Keratinocyte (primary cell): ENCODE measurements at regions not wholly inside any gene's neighbourhood (a gene's known extent, or its start where the extent isn't known, plus 50 kb on each side); places are given as distances from the start of the nearest gene placed in this dataset.

Source experiments
- DNase-seq: peaks from one replicate; pipeline ENCODE4 v3.0.0-alpha.2; 2011; ENCODE audit warnings: low read depth, missing footprints, low spot score
- FAIRE-seq: peaks from 2 replicates; lab custom pipeline; 2011; peaks lifted over from hg19 to GRCh38; lab: Jason Lieb, UNC
- H2AFZ ChIP-seq: 2 replicates; pipeline ENCODE4 v1.6.0; 2012; ENCODE audit warnings: low read length, control low read depth, inconsistent platforms; ENCODE audit not compliant: control insufficient read depth
- H3K27ac ChIP-seq: 2 replicates; pipeline ENCODE4 v1.5.1; 2011; ENCODE audit warnings: low read length; ENCODE audit not compliant: control insufficient read depth, insufficient read depth
- H3K27me3 ChIP-seq: 3 replicates; pipeline ENCODE4 v1.6.0; 2011; ENCODE audit warnings: low read length; ENCODE audit not compliant: control insufficient read depth, insufficient read depth; ENCODE audit errors: extremely low read depth
- H3K36me3 ChIP-seq, 2 experiments: 2 replicates in 1 of 2; 3 replicates in 1 of 2; pipeline ENCODE4 v1.5.1; 2011; ENCODE audit warnings: low read length in 2 of 2, mild to moderate bottlenecking in 1 of 2; ENCODE audit not compliant: control insufficient read depth in 2 of 2, insufficient read depth in 2 of 2; ENCODE audit errors: extremely low read depth in 1 of 2
- H3K4me1 ChIP-seq: 3 replicates; pipeline ENCODE4 v1.5.1; 2011; ENCODE audit warnings: low read length; ENCODE audit not compliant: control insufficient read depth, insufficient read depth; ENCODE audit errors: extremely low read depth
- H3K4me2 ChIP-seq: 3 replicates; pipeline ENCODE4 v1.6.0; 2011; ENCODE audit warnings: low read depth, low read length; ENCODE audit not compliant: control insufficient read depth, insufficient read depth; ENCODE audit errors: extremely low read depth
- H3K4me3 ChIP-seq, 3 experiments: fragments of 200-600 bp in 1 of 3; sonication (generic) in 1 of 3; 2 replicates in 2 of 3; 3 replicates in 1 of 3; pipeline ENCODE4 v1.5.1; 2011 to 2016; ENCODE audit warnings: low read length in 3 of 3, mild to moderate bottlenecking in 3 of 3, control low read depth in 2 of 3, inconsistent platforms in 1 of 3, low read depth in 1 of 3, mixed read lengths in 1 of 3, mixed run types in 1 of 3, moderate library complexity in 1 of 3; ENCODE audit not compliant: control insufficient read depth in 2 of 3, insufficient read depth in 2 of 3; ENCODE audit errors: extremely low read depth in 1 of 3
- H3K79me2 ChIP-seq: 2 replicates; pipeline ENCODE4 v1.6.0; 2012; ENCODE audit warnings: low read length; ENCODE audit not compliant: control insufficient read depth, insufficient read depth
- H3K9ac ChIP-seq: 3 replicates; pipeline ENCODE4 v1.6.0; 2011; ENCODE audit warnings: low read length; ENCODE audit not compliant: control insufficient read depth, insufficient read depth; ENCODE audit errors: extremely low read depth
- H3K9me1 ChIP-seq: 3 replicates; pipeline ENCODE4 v1.6.0; 2011; ENCODE audit warnings: low read length; ENCODE audit not compliant: control insufficient read depth, insufficient read depth; ENCODE audit errors: extremely low read depth
- H3K9me3 ChIP-seq: 2 replicates; pipeline ENCODE4 v1.5.1; 2012; ENCODE audit warnings: low read depth, low read length; ENCODE audit not compliant: control insufficient read depth
- H4K20me1 ChIP-seq: 3 replicates; pipeline ENCODE4 v1.6.0; 2011; ENCODE audit warnings: low read length; ENCODE audit not compliant: control insufficient read depth, insufficient read depth; ENCODE audit errors: extremely low read depth
- CTCF ChIP-seq, 3 experiments: IDR thresholded peaks in 1 of 3; conservative IDR thresholded peaks in 1 of 3; optimal IDR thresholded peaks in 1 of 3; 2 replicates in 2 of 3; 3 replicates in 1 of 3; pipeline versions ENCODE3 to v1.5.1; 2011; ENCODE audit warnings: low read length in 3 of 3, mild to moderate bottlenecking in 3 of 3, moderate library complexity in 2 of 3, control low read depth in 1 of 3, inconsistent platforms in 1 of 3; ENCODE audit not compliant: insufficient read depth in 2 of 3; ENCODE audit errors: extremely low read depth in 1 of 3
- EZH2 ChIP-seq: IDR thresholded peaks from one replicate; pipeline ENCODE4 v1.6.1; 2012; ENCODE audit warnings: inconsistent platforms, mild to moderate bottlenecking, low read length, moderate library complexity
- dilution Hi-C: fragments of 300-500 bp; cut with MboI; formaldehyde crosslinking; loops from one replicate; pipeline ENCODE4 v1.7.0; 2020; ENCODE audit warnings: low sequenced_read_pairs; ENCODE audit not compliant: extremely low pct_ligation_motif_present

- FAIRE-seq, result no peak
- no peak for DNase-seq
Observed at GRCh38 chr5:29504411-29504810, 1689.1 kb upstream of the CDH6 start.

DNA sequence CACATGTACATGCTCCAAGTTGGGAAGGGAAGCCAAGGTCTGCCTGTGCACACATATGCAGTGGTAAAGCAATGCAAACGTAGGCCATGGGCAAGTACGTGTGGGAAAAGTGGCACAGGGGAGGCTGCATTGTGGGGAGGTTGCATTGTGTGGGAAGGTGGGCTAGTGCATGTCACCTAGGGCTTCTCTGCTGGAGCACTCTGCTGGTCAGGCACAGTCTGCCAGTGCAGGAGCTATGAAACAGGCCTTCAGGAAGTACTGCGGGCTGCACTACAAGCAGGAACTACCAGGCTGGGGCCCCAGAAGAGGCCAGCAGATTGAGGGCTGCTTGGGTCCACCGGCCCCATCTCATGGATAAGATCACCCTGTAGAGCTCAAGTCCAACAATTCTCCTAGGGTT, 1694.6 kb upstream of the CDH6 start:
- Histone ChIP-seq H2AFZ (no peak overlapping the region), H3K9ac (no peak overlapping the region), H3K9me1 (no peaks in the 10 kb centered on the region), H3K4me2 (no peak overlapping the region), H3K27ac (no peak overlapping the region), H3K9me3 (peaks cover 7% of the 10 kb centered on the region), H3K36me3 (no peaks in the 10 kb centered on the region), H3K4me1 (no peaks in the 10 kb centered on the region), H3K4me3 (no peak overlapping the region), H3K79me2 (no peaks in the 10 kb centered on the region), H4K20me1 (no peaks in the 10 kb centered on the region), H3K27me3 (no peaks in the 10 kb centered on the region)
- no peak for FAIRE-seq
- dilution Hi-C loops, result no loop called here
- DNase-seq, result no peak
- TF ChIP-seq EZH2 (no peak), CTCF (optimal IDR thresholded peaks at IDR 0.05 in 1 of 3, IDR thresholded peaks at IDR 0.05 in 1 of 3, conservative IDR thresholded peaks at IDR 0.05 in 1 of 3; ENCODE audit: extremely low read depth in 1 of 3, insufficient read depth in 2 of 3, low read length in 3 of 3) (no peak)

More at GRCh38 chr5:29504411-29504810, 1689.1 kb upstream of the CDH6 start:
- no peak overlapping the region for H3K4me2 ChIP-seq
- no peak overlapping the region for H3K27ac ChIP-seq
- TF ChIP-seq EZH2 (no peak), CTCF (optimal IDR thresholded peaks at IDR 0.05 in 1 of 3, IDR thresholded peaks at IDR 0.05 in 1 of 3, conservative IDR thresholded peaks at IDR 0.05 in 1 of 3; ENCODE audit: extremely low read depth in 1 of 3, insufficient read depth in 2 of 3, low read length in 3 of 3) (no peak)
- no peak overlapping the region for H3K9ac ChIP-seq
- H3K4me3 ChIP-seq, result no peak overlapping the region
- peaks cover 4% of the 10 kb centered on the region for H3K9me3 ChIP-seq
- H3K4me1 ChIP-seq, result no peaks in the 10 kb centered on the region
- H3K36me3 ChIP-seq, result no peaks in the 10 kb centered on the region
- no peak overlapping the region for H2AFZ ChIP-seq
- H3K9me1 ChIP-seq, result no peaks in the 10 kb centered on the region
- no peaks in the 10 kb centered on the region for H3K27me3 ChIP-seq
- H4K20me1 ChIP-seq, result no peaks in the 10 kb centered on the region
- dilution Hi-C loops, result no loop called here
- H3K79me2 ChIP-seq, result no peaks in the 10 kb centered on the region
